Liver (tissue), 3 donors: ENCODE measurements at regions not wholly inside any gene's neighbourhood (a gene's known extent, or its start where the extent isn't known, plus 50 kb on each side); places are given as distances from the start of the nearest gene placed in this dataset.

ENCODE experiments used
- CTCF ChIP-seq: fragments of 150-350 bp; IDR thresholded peaks from 2 replicates; pipeline ENCODE4 v1.5.1; 2017; ENCODE audit warnings: improper control_type of control experiment, low read depth, low read length; ENCODE audit not compliant: missing input control
- EGR1 ChIP-seq, 2 donors: IDR thresholded peaks; 2 replicates each; pipeline ENCODE4 v1.6.1; 2016 to 2018; ENCODE audit warnings: antibody characterized with exemption in 2 of 2, low read depth in 2 of 2
- HNF4A ChIP-seq, 2 donors: conservative IDR thresholded peaks; 2 replicates each; pipeline ENCODE4 v1.6.1; 2016; ENCODE audit warnings: antibody characterized with exemption in 2 of 2, mild to moderate bottlenecking in 2 of 2
- JUND ChIP-seq, 2 donors: IDR thresholded peaks; 2 replicates each; pipeline ENCODE4 v1.6.1; 2016; ENCODE audit warnings: antibody characterized with exemption in 2 of 2
- RAD21 ChIP-seq, 2 donors: IDR thresholded peaks; 2 replicates each; pipeline ENCODE4 v1.6.1; 2016; ENCODE audit warnings: antibody characterized with exemption in 2 of 2, mild to moderate bottlenecking in 2 of 2
- TAF1 ChIP-seq: conservative IDR thresholded peaks from 2 replicates; pipeline ENCODE4 v1.6.1; 2016; ENCODE audit warnings: antibody characterized with exemption, mild to moderate bottlenecking
- donor health status: healthy.
- donor health status: healthy.

- TF ChIP-seq EGR1 (IDR thresholded peaks at IDR 0.05; ENCODE audit: low read depth in 2 of 2) (no peak), RAD21 (IDR thresholded peaks at IDR 0.05) (no peak), CTCF (no peak), HNF4A (conservative IDR thresholded peaks at IDR 0.05) (no peak), TAF1 (no peak), JUND (IDR thresholded peaks at IDR 0.05) (no peak)
Observed at GRCh38 chr1:208520438-208521099, 276.4 kb upstream of the PLXNA2 start.
